Kidney (tissue), 13 donors: ENCODE measurements at regions not wholly inside any gene's neighbourhood (a gene's known extent, or its start where the extent isn't known, plus 50 kb on each side); places are given as distances from the start of the nearest gene placed in this dataset.
"Not testable (repeated sequence)": the region's sequence is repeated elsewhere in the genome, so short reads cannot be mapped to it uniquely, and the experiment has no call there.

ENCODE experiments used
- DNase-seq, 5 donors: peaks; one replicate each; pipeline ENCODE4 v3.0.0-alpha.2; 2013 to 2020
- FAIRE-seq: peaks from 2 replicates; lab custom pipeline; 2012; peaks lifted over from hg19 to GRCh38; lab: Jason Lieb, UNC
- H3K27ac ChIP-seq, 2 donors: one replicate each; pipeline ENCODE4 v1.7.0; 2013; ENCODE audit warnings: low read depth in 2 of 2, low read length in 2 of 2, inconsistent platforms in 1 of 2
- H3K27me3 ChIP-seq: one replicate; pipeline ENCODE4 v1.7.1; 2013; ENCODE audit warnings: low read length, inconsistent platforms; ENCODE audit not compliant: control insufficient read depth, insufficient read depth
- H3K36me3 ChIP-seq, 3 donors: one replicate each; pipeline versions ENCODE4 v1.7.0 to v1.7.1; 2013; ENCODE audit warnings: low read length in 3 of 3, control low read depth in 1 of 3, inconsistent platforms in 1 of 3; ENCODE audit not compliant: insufficient read depth in 3 of 3, control insufficient read depth in 2 of 3
- H3K4me1 ChIP-seq, 3 donors: one replicate each; pipeline versions ENCODE4 v1.7.0 to v1.7.1; 2013; ENCODE audit warnings: low read length in 3 of 3, inconsistent platforms in 1 of 3, low read depth in 1 of 3; ENCODE audit not compliant: control insufficient read depth in 2 of 3, insufficient read depth in 2 of 3
- H3K4me3 ChIP-seq, 3 donors: one replicate each; pipeline versions ENCODE4 v1.7.0 to v1.8.1; 2013; ENCODE audit warnings: low read length in 3 of 3, control low read depth in 1 of 3, inconsistent platforms in 1 of 3
- H3K9ac ChIP-seq, 3 donors: one replicate each; pipeline versions ENCODE4 v1.7.0 to v1.7.1; 2013; ENCODE audit warnings: low read length in 3 of 3, control low read depth in 1 of 3, inconsistent platforms in 1 of 3
- H3K9me3 ChIP-seq, 3 donors: one replicate each; pipeline versions ENCODE4 v1.7.0 to v1.7.1; 2013; ENCODE audit warnings: low read length in 3 of 3, control low read depth in 1 of 3, inconsistent platforms in 1 of 3; ENCODE audit not compliant: control insufficient read depth in 2 of 3, insufficient read depth in 1 of 3
- intact Hi-C: fragments of 100-400 bp; cut with DNase I; formaldehyde crosslinking; loops from one replicate; pipeline ENCODE4 v1.11.1; 2022
- TF ChIP-seq, protein P1 (sequence below): IDR thresholded peaks from 3 replicates; pipeline ENCODE4 v1.5.1; 2012; ENCODE audit warnings: mild to moderate bottlenecking, moderate library complexity, borderline replicate concordance; ENCODE audit not compliant: insufficient read depth; ENCODE audit errors: extremely low read depth
- donor health status: control.
- donor health status: control.
- donor health status: control.
- donor health status: control.
- donor health status: control.
- donor health status: DM: yes; HTN: yes; CAD: no.
- donor health status: Normal renal cell carcinoma (clear cell type).

- Histone ChIP-seq H3K4me1 (peaks cover 2 to 10% (median 6%) of the 10 kb centered on the region in 3 donors), H3K27ac (peak overlapping the region in 1 of 2 donors; percentile 5), H3K36me3 (no peaks in the 10 kb centered on the region), H3K27me3 (no peaks in the 10 kb centered on the region), H3K9me3 (no peaks in the 10 kb centered on the region), H3K4me3 (peak overlapping the region in 1 of 3 donors; percentile 15), H3K9ac (no peak overlapping the region)
- peak in 3 of 5 donors; percentile 31 to 77 (median 46) for DNase-seq
- intact Hi-C loops, result no loop called here
- TF ChIP-seq, protein P1, sequence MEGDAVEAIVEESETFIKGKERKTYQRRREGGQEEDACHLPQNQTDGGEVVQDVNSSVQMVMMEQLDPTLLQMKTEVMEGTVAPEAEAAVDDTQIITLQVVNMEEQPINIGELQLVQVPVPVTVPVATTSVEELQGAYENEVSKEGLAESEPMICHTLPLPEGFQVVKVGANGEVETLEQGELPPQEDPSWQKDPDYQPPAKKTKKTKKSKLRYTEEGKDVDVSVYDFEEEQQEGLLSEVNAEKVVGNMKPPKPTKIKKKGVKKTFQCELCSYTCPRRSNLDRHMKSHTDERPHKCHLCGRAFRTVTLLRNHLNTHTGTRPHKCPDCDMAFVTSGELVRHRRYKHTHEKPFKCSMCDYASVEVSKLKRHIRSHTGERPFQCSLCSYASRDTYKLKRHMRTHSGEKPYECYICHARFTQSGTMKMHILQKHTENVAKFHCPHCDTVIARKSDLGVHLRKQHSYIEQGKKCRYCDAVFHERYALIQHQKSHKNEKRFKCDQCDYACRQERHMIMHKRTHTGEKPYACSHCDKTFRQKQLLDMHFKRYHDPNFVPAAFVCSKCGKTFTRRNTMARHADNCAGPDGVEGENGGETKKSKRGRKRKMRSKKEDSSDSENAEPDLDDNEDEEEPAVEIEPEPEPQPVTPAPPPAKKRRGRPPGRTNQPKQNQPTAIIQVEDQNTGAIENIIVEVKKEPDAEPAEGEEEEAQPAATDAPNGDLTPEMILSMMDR, result no peak
- FAIRE-seq, result no peak
Measured at GRCh38 chr2:173571021-173571821, 216.5 kb downstream of the CDCA7 start.

DNA sequence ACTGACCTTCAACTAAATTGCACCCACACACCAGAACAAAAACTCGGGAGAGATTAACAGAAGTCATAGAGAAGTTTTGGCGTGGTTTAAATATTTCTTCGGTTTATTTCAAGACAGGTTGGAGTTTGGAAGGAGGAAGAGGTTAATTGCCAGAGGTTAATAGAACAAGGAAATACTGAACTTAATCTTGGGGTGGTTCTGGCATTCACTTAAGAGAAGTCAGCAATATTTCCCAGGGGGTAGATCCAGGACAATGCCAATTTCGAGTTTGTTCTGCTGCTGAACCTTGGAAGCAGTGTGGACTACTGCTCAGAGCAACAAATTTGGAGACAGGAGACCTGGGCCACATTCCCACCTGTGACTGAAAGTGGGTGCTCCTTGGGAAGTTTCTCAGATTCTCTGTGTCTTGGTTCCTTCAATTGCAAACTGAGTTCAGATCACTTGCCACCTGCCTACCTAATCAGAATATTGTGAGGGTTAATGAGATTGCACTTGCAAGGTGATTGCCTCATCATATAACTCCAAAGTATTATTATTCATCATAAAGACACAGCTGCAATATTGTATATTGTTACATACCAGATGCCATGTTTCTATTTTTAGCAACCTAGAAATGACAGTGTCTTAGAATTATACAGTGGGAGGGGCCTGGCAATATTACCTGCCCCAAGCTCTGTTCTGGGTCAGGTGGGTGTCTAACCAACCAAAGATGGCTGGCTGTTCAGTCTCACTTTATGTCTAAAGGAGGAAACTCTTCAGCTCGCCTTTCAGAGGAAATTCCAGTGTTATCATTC lies 217.4 kb downstream of the CDCA7 start:
- FAIRE-seq (no peak), DNase-seq (no peak)
- Histone ChIP-seq H3K4me3 (peak overlapping the region in 1 of 3 donors; percentile 15), H3K9ac (no peak overlapping the region), H3K27ac (peak overlapping the region in 1 of 2 donors; percentile 5), H3K9me3 (no peaks in the 10 kb centered on the region), H3K27me3 (no peaks in the 10 kb centered on the region), H3K4me1 (peaks cover 2 to 10% (median 6%) of the 10 kb centered on the region in 3 donors), H3K36me3 (no peaks in the 10 kb centered on the region)
- intact Hi-C loops, result no loop called here
- TF ChIP-seq, protein P1, result no peak

GRCh38 chr2:173572848-173573247 lies 218.2 kb downstream of the CDCA7 start:
- H3K9me3 ChIP-seq, result no peaks in the 10 kb centered on the region
- no peaks in the 10 kb centered on the region for H3K36me3 ChIP-seq
- H3K27ac ChIP-seq, result no peak overlapping the region
- no peak overlapping the region for H3K9ac ChIP-seq
- H3K4me1 ChIP-seq, result peaks cover 2 to 10% (median 6%) of the 10 kb centered on the region in 3 donors
- H3K4me3 ChIP-seq, result no peak overlapping the region
- DNase-seq (no peak), FAIRE-seq (no peak)
- H3K27me3 ChIP-seq, result no peaks in the 10 kb centered on the region
- TF ChIP-seq, protein P1, result no peak
- intact Hi-C loops, result no loop called here

DNA sequence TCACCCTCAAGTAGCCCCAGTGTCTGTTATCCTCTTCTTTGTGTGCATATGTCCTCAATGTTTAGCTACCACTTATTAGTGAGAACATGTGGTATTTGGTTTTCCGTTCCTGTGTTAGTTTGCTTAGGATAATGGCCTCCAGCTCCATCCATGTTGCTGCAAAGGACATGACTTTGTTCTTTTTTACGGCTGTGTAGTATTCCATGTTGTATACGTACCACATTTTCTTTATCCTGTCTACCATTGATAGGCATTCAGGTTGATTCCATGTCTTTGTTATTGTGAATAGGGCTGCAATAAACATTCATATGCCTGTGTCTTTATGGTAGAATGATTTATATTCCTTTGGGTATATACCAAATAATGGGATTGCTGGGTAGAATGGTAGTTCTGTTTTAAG lies 219.1 kb downstream of the CDCA7 start:
- H3K27me3 ChIP-seq, intact Hi-C loops, H3K9ac ChIP-seq, DNase-seq, FAIRE-seq, H3K27ac ChIP-seq, H3K4me3 ChIP-seq, H3K36me3 ChIP-seq, H3K9me3 ChIP-seq: not testable (repeated sequence)
- peaks cover 2 to 10% (median 6%) of the 10 kb centered on the region in 3 donors for H3K4me1 ChIP-seq
